ENCODE measurements at regions not wholly inside any gene's neighbourhood (a gene's known extent, or its start where the extent isn't known, plus 50 kb on each side); places are given as distances from the start of the nearest gene placed in this dataset.
A peak's percentile ranks its signal among the peaks of the same experiment; 100 is the strongest.

DNA sequence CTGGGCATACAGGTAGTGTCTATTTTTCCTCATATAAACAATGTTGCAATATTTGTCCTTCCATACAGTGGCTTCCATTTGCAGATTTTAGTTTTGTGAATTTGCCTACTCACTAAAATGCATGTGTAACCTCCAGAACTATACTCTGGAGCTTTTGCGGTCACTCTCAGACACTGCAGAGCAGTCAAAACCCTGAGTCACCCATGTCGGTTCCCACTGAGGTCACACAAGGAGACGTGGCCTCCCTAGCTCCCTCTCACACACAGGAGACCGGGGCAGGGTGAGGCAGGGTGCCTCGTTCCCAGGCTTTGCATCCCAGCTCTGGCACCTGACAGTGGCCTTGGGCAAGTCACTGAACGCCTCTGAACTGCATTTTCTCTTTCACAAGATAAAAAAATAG, 55.5 kb upstream of the ZNF354A start:
- DNase-seq = peak in 1 of 6 donors; percentile 9
- WGBS, 2 donors = 50 to 53% methylated on average over 6 of the region's 6 CpGs

DNA sequence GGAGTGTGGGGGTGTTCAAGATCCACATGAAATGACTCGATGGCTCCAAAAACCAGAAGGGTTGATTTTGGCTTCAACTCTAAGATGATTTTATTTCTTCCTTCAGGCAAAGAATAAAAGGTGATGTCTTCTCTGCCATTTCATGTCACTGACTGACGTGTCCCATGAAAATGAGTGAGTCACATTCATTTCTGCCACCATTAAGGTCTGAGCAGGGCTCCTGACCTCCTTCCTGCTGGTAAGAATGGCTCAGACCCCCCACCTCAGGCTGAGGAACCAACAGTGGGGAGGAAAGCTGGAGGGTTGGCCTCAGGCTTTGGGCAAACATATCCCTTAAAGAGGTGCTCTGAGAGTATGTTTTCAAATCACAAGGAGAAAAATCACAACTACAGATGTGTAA, 53.9 kb upstream of the ZNF354A start:
- Histone ChIP-seq H3K36me3 (no peaks in the 10 kb centered on the region), H3K4me1 (no peaks in the 10 kb centered on the region), H3K27ac (no peak overlapping the region), H3K27me3 (no peaks in the 10 kb centered on the region), H3K9me3 (no peaks in the 10 kb centered on the region), H3K4me3 (no peak overlapping the region)
- TF ChIP-seq, protein P1, sequence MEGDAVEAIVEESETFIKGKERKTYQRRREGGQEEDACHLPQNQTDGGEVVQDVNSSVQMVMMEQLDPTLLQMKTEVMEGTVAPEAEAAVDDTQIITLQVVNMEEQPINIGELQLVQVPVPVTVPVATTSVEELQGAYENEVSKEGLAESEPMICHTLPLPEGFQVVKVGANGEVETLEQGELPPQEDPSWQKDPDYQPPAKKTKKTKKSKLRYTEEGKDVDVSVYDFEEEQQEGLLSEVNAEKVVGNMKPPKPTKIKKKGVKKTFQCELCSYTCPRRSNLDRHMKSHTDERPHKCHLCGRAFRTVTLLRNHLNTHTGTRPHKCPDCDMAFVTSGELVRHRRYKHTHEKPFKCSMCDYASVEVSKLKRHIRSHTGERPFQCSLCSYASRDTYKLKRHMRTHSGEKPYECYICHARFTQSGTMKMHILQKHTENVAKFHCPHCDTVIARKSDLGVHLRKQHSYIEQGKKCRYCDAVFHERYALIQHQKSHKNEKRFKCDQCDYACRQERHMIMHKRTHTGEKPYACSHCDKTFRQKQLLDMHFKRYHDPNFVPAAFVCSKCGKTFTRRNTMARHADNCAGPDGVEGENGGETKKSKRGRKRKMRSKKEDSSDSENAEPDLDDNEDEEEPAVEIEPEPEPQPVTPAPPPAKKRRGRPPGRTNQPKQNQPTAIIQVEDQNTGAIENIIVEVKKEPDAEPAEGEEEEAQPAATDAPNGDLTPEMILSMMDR (IDR thresholded peaks at IDR 0.05) = no peak
- no peak for FAIRE-seq
- WGBS, 2 donors = 88 to 94% methylated on average over 2 of the region's 2 CpGs
- no peak for ATAC-seq
- intact Hi-C loops (cut with DNase I) = no loop called here
- no peak for DNase-seq

More for the DNA sequence above, 55.5 kb upstream of the ZNF354A start:
- Histone ChIP-seq H3K36me3 (no peaks in the 10 kb centered on the region), H3K27ac (no peak overlapping the region), H3K4me1 (no peaks in the 10 kb centered on the region), H3K27me3 (no peaks in the 10 kb centered on the region), H3K9me3 (no peaks in the 10 kb centered on the region), H3K4me3 (no peak overlapping the region)
- TF ChIP-seq, protein P1 (IDR thresholded peaks at IDR 0.05) = no peak
- FAIRE-seq (no peak), ATAC-seq (peak in 1 of 4 donors; percentile 65)
- intact Hi-C loops (cut with DNase I) = no loop called here

DNA sequence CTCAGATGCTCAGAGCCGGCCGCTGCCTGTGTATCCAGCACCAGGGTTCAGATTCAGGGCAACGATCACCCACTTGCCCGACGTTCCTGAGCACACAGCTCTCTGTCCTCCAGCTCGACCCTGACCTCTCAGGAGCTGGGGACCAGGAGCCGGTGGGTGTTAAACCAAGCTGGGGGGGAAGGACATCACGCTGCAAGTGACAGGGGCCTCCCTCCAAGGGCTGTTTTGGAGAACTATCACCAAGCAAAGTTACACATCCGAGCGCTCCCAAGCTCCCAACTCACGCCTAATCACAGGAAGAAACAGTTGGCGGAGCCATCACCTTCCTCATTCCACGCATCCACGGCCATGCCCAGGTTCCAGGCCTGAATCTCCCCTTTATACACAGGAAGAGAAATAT, 51.5 kb upstream of the ZNF354A start:
- WGBS, 2 donors = 73 to 83% methylated on average over 14 of the region's 14 CpGs
- no peak overlapping the region for H3K4me3 ChIP-seq
- peaks cover 0 to 7% (median 5%) of the 10 kb centered on the region in 3 donors for H3K4me1 ChIP-seq
- no peaks in the 10 kb centered on the region for H3K9me3 ChIP-seq
- no peaks in the 10 kb centered on the region for H3K36me3 ChIP-seq
- no peaks in the 10 kb centered on the region for H3K27me3 ChIP-seq
- intact Hi-C loops (cut with DNase I) = no loop called here
- ATAC-seq (no peak), DNase-seq (no peak), FAIRE-seq (no peak)
- H3K27ac ChIP-seq = no peak overlapping the region
- TF ChIP-seq, protein P1 (IDR thresholded peaks at IDR 0.05) = no peak

DNA sequence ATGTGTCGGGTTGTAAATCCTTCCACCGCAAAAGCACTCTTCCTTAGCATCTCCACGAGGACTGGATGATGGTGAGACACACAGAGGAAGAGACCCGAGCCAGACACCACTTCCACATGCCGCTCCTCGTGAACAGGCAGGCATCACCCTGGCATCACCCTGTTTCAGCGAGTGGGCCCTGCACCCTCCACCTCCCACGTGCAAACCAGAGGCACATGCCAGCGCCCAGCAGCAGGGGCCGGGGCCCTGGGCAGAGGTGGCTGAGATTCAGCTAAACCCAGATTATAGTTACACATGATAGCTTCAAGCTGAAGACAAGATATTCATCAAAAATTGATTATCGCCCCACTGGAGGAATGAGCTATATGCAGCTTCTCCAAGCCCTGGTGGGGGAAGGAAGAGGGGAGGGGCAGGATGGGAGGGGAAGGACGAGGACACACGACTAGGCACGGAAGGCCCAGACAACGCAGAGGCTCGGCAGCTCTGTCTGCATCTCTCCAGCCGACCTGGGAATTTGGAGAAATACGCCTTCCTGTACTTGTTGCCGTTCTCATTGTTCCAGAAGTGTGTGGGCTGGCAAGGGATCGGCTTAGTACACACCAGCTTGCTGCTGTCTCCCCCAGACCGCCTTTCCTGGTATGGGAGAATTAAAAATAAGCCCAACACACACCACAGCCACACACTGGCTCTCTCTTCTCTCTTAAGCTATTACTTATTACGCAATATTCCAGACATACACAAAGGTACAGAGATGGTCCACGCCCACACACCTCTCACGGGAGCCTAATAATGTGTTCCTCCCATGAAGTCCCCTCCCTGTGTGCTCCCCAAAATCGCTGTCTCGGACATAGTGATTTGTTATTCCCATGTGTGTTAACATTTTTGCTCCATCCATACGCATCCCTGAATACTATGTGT, 50.4 kb upstream of the ZNF354A start:
- Histone ChIP-seq H3K9me3 (no peaks in the 10 kb centered on the region), H3K4me1 (peaks cover 0 to 7% (median 5%) of the 10 kb centered on the region in 3 donors), H3K27me3 (no peaks in the 10 kb centered on the region), H3K4me3 (no peak overlapping the region), H3K36me3 (no peaks in the 10 kb centered on the region), H3K27ac (no peak overlapping the region)
- DNase-seq = no peak
- TF ChIP-seq, protein P1 (IDR thresholded peaks at IDR 0.05) = no peak
- no peak for FAIRE-seq
- intact Hi-C loops (cut with DNase I) = no loop called here
- WGBS, 2 donors = 75 to 81% methylated on average over 27 of the region's 27 CpGs
- ATAC-seq = no peak

Measured in pancreas (tissue), 10 donors.